HEK293 (cell line): ENCODE measurements at regions not wholly inside any gene's neighbourhood (a gene's known extent, or its start where the extent isn't known, plus 50 kb on each side); places are given as distances from the start of the nearest gene placed in this dataset.
A peak's percentile ranks its signal among the peaks of the same experiment; 100 is the strongest.

Experiments used
- CTCF ChIA-PET: fragments of 350-600 bp; formaldehyde crosslinking; extraction: SDS; loops from one replicate; lab custom pipeline; 2021; ENCODE audit warnings: antibody characterized with exemption; lab: Yijun Ruan, JAX
- POLR2A ChIA-PET: fragments of 300-600 bp; formaldehyde crosslinking; extraction: SDS; loops from one replicate; lab custom pipeline; 2020; ENCODE audit warnings: antibody characterized with exemption, inconsistent platforms; lab: Yijun Ruan, JAX
- H3K27ac ChIP-seq: fragments of 200-500 bp; sonication (Bioruptor generic); 2 replicates; pipeline ENCODE4 v1.5.1; 2014; ENCODE audit warnings: low read depth, low read length, control low read depth, inconsistent platforms; ENCODE audit errors: extremely low read depth
- H3K36me3 ChIP-seq, 2 experiments: fragments of 200-500 bp in 1 of 2; sonication (Bioruptor generic) in 1 of 2; 1 replicate in 1 of 2; 2 replicates in 1 of 2; pipeline ENCODE4 v1.5.1; 2014 to 2017; ENCODE audit warnings: inconsistent platforms in 2 of 2, low read length in 2 of 2; ENCODE audit not compliant: control insufficient read depth in 2 of 2, insufficient read depth in 1 of 2
- H3K4me1 ChIP-seq: fragments of 200-500 bp; sonication (Bioruptor generic); 2 replicates; pipeline ENCODE4 v1.5.1; 2014; ENCODE audit warnings: mild to moderate bottlenecking, low read length, inconsistent platforms; ENCODE audit not compliant: control insufficient read depth, insufficient read depth
- H3K4me3 ChIP-seq: 2 replicates; pipeline ENCODE4 v1.5.1; 2011; ENCODE audit warnings: low read depth, mild to moderate bottlenecking, control low read depth, low read length, moderate library complexity
- H3K9me3 ChIP-seq: fragments of 200-500 bp; sonication (Bioruptor generic); 2 replicates; pipeline ENCODE4 v1.5.1; 2014; ENCODE audit warnings: low read depth, low read length, inconsistent platforms; ENCODE audit not compliant: control insufficient read depth, insufficient read depth
- AEBP2 ChIP-seq: fragments of 450-650 bp; formaldehyde crosslinking; IDR thresholded peaks from 2 replicates; pipeline ENCODE4 v1.5.1; 2016; ENCODE audit warnings: missing biosample characterization, missing genetic modification characterization, borderline replicate concordance
- EGR2 ChIP-seq: fragments of 450-650 bp; formaldehyde crosslinking; IDR thresholded peaks from 2 replicates; pipeline ENCODE4 v1.5.1; 2016; ENCODE audit warnings: low read depth, missing biosample characterization, missing genetic modification characterization
- GFI1B ChIP-seq: fragments of 450-650 bp; formaldehyde crosslinking; IDR thresholded peaks from 2 replicates; pipeline ENCODE4 v1.5.1; 2016; ENCODE audit warnings: missing biosample characterization, missing genetic modification characterization
- GLI2 ChIP-seq: fragments of 450-650 bp; formaldehyde crosslinking; IDR thresholded peaks from 2 replicates; pipeline ENCODE4; 2017; ENCODE audit warnings: missing biosample characterization, missing genetic modification characterization, low read depth, borderline replicate concordance
- GLIS1 ChIP-seq: fragments of 450-650 bp; formaldehyde crosslinking; IDR thresholded peaks from 2 replicates; pipeline ENCODE4 v1.5.1; 2016; ENCODE audit warnings: missing biosample characterization, missing genetic modification characterization
- MEIS1 ChIP-seq: sonication (generic); formaldehyde crosslinking; IDR thresholded peaks from 2 replicates; pipeline ENCODE4 v1.8.1; 2022; ENCODE audit warnings: missing genetic modification reagents, mild to moderate bottlenecking, borderline replicate concordance
- PATZ1 ChIP-seq: fragments of 450-650 bp; formaldehyde crosslinking; IDR thresholded peaks from 2 replicates; pipeline ENCODE4 v1.5.1; 2016; ENCODE audit warnings: missing biosample characterization, missing genetic modification characterization
- PRDM10 ChIP-seq: fragments of 450-650 bp; formaldehyde crosslinking; IDR thresholded peaks from 2 replicates; pipeline ENCODE4 v1.5.1; 2016; ENCODE audit warnings: missing biosample characterization, missing genetic modification characterization
- SCRT2 ChIP-seq: fragments of 450-650 bp; formaldehyde crosslinking; IDR thresholded peaks from 2 replicates; pipeline ENCODE4 v1.5.1; 2016; ENCODE audit warnings: missing biosample characterization, missing genetic modification characterization
- ZBTB8A ChIP-seq: fragments of 450-650 bp; formaldehyde crosslinking; IDR thresholded peaks from 2 replicates; pipeline ENCODE4 v1.5.1; 2016; ENCODE audit warnings: missing biosample characterization, missing genetic modification characterization
- ZNF221 ChIP-seq: fragments of 450-650 bp; formaldehyde crosslinking; IDR thresholded peaks from 2 replicates; pipeline ENCODE4 v1.5.1; 2017; ENCODE audit warnings: missing biosample characterization, missing genetic modification characterization, borderline replicate concordance
- ZNF26 ChIP-seq: fragments of 450-650 bp; formaldehyde crosslinking; IDR thresholded peaks from 2 replicates; pipeline ENCODE4 v1.5.1; 2016; ENCODE audit warnings: missing biosample characterization, missing genetic modification characterization
- ZNF302 ChIP-seq: fragments of 450-650 bp; formaldehyde crosslinking; IDR thresholded peaks from 2 replicates; pipeline ENCODE4 v1.5.1; 2016; ENCODE audit warnings: missing biosample characterization, missing genetic modification characterization, low read depth
- ZNF311 ChIP-seq: fragments of 450-650 bp; formaldehyde crosslinking; IDR thresholded peaks from 2 replicates; pipeline ENCODE4 v1.5.1; 2017; ENCODE audit warnings: missing biosample characterization, missing genetic modification characterization, borderline replicate concordance
- ZNF350 ChIP-seq: fragments of 450-650 bp; formaldehyde crosslinking; IDR thresholded peaks from 2 replicates; pipeline ENCODE4 v1.5.0; 2017; ENCODE audit warnings: missing biosample characterization, mild to moderate bottlenecking, missing genetic modification characterization
- ZNF426 ChIP-seq: fragments of 450-650 bp; formaldehyde crosslinking; IDR thresholded peaks from 2 replicates; pipeline ENCODE4 v1.5.1; 2017; ENCODE audit warnings: missing biosample characterization, missing genetic modification characterization, mild to moderate bottlenecking, inconsistent platforms, moderate library complexity
- ZNF514 ChIP-seq: fragments of 450-650 bp; formaldehyde crosslinking; IDR thresholded peaks from 2 replicates; pipeline ENCODE4 v1.5.1; 2016; ENCODE audit warnings: missing biosample characterization, missing genetic modification characterization
- ZNF558 ChIP-seq: fragments of 450-650 bp; formaldehyde crosslinking; IDR thresholded peaks from 2 replicates; pipeline ENCODE4 v1.5.1; 2016; ENCODE audit warnings: missing biosample characterization, missing genetic modification characterization
- ZNF660 ChIP-seq: fragments of 450-650 bp; IDR thresholded peaks from 2 replicates; pipeline ENCODE4 v1.5.1; 2018; ENCODE audit warnings: missing biosample characterization, mild to moderate bottlenecking, missing genetic modification characterization
- ZNF830 ChIP-seq: fragments of 450-650 bp; IDR thresholded peaks from 2 replicates; pipeline ENCODE4 v1.5.0; 2018; ENCODE audit warnings: missing biosample characterization, missing genetic modification characterization, low read depth, mild to moderate bottlenecking, moderate library complexity

- ChIA-PET CTCF (interaction anchor here (0.6 kb wide), 1 partner anchor 78 kb away, joined by 4 read pairs; no protein-coding TSS in a partner anchor), POLR2A (interaction anchor here (0.6 kb wide), 1 partner anchor 343 kb away, joined by 3 read pairs; no protein-coding TSS in a partner anchor)
- Histone ChIP-seq H3K4me3 (no peak overlapping the region), H3K9me3 (no peaks in the 10 kb centered on the region), H3K27ac (no peak overlapping the region), H3K4me1 (no peaks in the 10 kb centered on the region), H3K36me3 (no peaks in the 10 kb centered on the region)
- no peak for TF ChIP-seq MEIS1
- TF ChIP-seq PRDM10 (tag by site-specific recombination) = no peak
- TF ChIP-seq ZNF350 = no peak
- no peak for TF ChIP-seq ZNF426 (tag by site-specific recombination)
- no peak for TF ChIP-seq ZNF302 (tag by site-specific recombination)
- TF ChIP-seq GLI2 (tag by site-specific recombination) = no peak
- no peak for TF ChIP-seq ZNF26 (tag by site-specific recombination)
- TF ChIP-seq ZBTB8A (tag by site-specific recombination) = no peak
- TF ChIP-seq ZNF558 (tag by site-specific recombination) = no peak
Observed at GRCh38 chr12:91792597-91792996, 353.0 kb downstream of the BTG1 start.

- Histone ChIP-seq H3K4me3 (no peak overlapping the region), H3K4me1 (no peaks in the 10 kb centered on the region), H3K9me3 (no peaks in the 10 kb centered on the region), H3K27ac (no peak overlapping the region), H3K36me3 (no peaks in the 10 kb centered on the region)
- POLR2A ChIA-PET = interaction anchor here (1.0 kb wide), 1 partner anchor 359 kb away, joined by 3 read pairs; the partner anchor contains the start of gene BTG1
- CTCF ChIA-PET = interaction anchor here (1.3 kb wide), 1 partner anchor 7 kb away, joined by 3 read pairs; no protein-coding TSS in a partner anchor
- TF ChIP-seq AEBP2 = no peak
- 0 out of 2 replicates have a peak, but pooled peaks have one; percentile 21 for TF ChIP-seq GLIS1
Observed at GRCh38 chr12:91786499-91787272, 359.0 kb downstream of the BTG1 start.

- CTCF ChIA-PET = no interaction called here
- TF ChIP-seq SCRT2 (tag by site-specific recombination) (no peak), GFI1B (no peak), PATZ1 (tag by site-specific recombination) (no peak), ZNF514 (tag by site-specific recombination) (no peak), EGR2 (tag by site-specific recombination) (no peak), ZNF660 (tag by site-specific recombination) (no peak), ZNF221 (tag by site-specific recombination) (no peak), ZNF830 (tag by site-specific recombination) (no peak), ZNF311 (tag by site-specific recombination) (no peak)
Observed at GRCh38 chr12:91785655-91786498, 359.8 kb downstream of the BTG1 start.

More at GRCh38 chr12:91785655-91786498, 359.8 kb downstream of the BTG1 start:
- no peak overlapping the region for H3K4me3 ChIP-seq
- no peaks in the 10 kb centered on the region for H3K4me1 ChIP-seq
- H3K27ac ChIP-seq = no peak overlapping the region
- H3K36me3 ChIP-seq = no peaks in the 10 kb centered on the region
- POLR2A ChIA-PET = interaction anchor here (1.0 kb wide), 1 partner anchor 360 kb away, joined by 3 read pairs; the partner anchor contains the start of gene BTG1
- H3K9me3 ChIP-seq = no peaks in the 10 kb centered on the region
